ENCODE measurements at regions not wholly inside any gene's neighbourhood (a gene's known extent, or its start where the extent isn't known, plus 50 kb on each side); places are given as distances from the start of the nearest gene placed in this dataset.
A peak's percentile ranks its signal among the peaks of the same experiment; 100 is the strongest.
"Not testable (repeated sequence)": the region's sequence is repeated elsewhere in the genome, so short reads cannot be mapped to it uniquely, and the experiment has no call there.

GRCh38 chr20:25860531-25861150 is 164.0 kb upstream of the ZNF337 start:
- Mint-ChIP-seq H3K9me3 (ENCODE audit: low read depth) (no peaks in the 10 kb centered on the region), H3K27me3 (peaks cover 44% of the 10 kb centered on the region), H3K4me3 (peak overlapping the region; percentile 87), H3K4me1 (ENCODE audit: low read depth) (peaks cover 62% of the 10 kb centered on the region), H3K36me3 (peaks cover 2% of the 10 kb centered on the region), H3K27ac (no peak overlapping the region)

DNA sequence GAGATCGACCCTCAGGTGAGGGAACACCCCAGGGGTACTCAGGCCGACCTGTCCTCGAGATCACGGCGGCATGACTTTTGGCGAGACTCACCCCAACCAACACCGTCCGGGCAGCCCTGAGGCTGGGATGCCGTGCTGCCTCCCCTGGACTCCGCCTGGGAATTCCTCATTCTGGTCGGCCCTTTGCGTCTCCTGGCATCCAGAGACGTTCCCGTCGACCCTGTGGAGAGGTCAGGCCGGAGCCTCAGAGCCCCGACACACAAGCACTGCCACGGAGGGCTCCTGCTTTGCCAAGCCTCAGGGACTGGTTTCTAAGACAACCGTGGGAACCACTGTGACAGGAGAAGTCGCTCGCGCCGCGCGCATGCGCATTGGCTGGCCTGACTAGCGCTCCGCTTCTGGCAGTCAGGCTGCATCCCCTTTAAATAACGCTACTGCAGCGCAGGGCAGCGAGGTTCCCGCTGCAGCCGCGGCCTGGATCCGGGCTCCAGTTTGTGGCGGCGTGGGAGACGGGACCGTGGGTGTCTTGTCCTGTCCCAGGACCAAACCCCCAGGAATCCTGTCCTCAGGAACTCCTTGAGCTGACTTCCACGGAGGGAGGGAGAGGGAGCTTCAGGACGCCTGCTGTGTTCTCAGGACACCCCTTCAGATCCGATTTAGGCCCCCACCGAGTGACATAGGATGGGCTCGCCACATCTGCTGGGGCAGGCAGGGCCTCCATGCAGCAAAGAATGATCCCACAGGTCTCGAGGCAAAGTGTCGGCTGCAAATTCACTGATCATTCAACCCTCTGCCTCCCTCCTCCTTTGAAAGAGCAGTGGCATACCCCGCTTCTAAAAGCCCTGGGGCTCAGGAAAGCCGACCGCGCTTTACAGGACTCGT is 163.2 kb upstream of the ZNF337 start:
- Mint-ChIP-seq H3K27ac (no peak overlapping the region), H3K4me3 (peak overlapping the region; percentile 87), H3K27me3 (peaks cover 43% of the 10 kb centered on the region), H3K9me3 (ENCODE audit: low read depth) (no peaks in the 10 kb centered on the region), H3K4me1 (ENCODE audit: low read depth) (peaks cover 55% of the 10 kb centered on the region), H3K36me3 (peaks cover 2% of the 10 kb centered on the region)

DNA sequence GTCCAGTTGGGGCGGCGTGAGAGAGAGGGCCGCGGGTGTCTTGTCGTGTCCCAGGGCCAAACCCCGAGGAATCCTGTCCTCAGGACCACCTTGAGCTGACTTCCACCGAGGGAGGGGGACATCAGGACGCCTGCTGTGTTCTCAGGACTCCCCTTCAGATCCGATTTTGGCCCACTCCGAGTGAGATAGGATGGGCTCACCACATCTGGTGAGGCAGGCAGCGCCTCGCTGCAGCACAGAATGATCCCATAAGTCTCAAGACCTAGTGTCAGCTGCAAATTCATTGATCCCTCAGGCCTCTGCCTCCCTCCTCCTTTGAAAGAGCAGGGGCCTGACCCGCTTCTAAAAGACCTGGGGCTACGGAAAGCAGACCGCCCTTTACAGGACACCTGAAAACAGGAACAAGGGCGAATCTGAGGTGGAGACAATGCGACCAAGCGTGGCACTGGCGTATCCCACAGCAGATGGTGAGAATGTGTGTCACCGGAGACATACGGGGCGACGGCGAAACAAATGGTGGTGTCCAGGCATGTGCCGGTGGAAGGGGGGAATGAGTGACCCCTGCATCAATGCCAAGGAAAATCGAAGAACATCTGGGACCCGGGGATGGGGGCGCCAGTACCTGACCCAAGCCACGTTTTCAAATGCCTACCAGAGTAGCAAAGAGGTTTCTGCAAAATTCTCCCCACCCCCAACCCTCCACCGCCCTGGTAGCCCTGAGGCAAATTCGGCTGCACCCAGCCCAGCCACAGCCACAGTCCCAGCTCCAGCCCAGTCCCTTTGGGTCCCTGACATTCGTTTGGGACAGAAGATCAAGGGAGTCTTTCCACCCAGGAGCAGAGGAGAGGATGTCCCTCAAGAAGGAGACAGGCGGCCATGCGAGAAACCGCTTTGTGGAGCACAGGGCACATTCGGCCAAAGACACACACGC is 162.1 kb upstream of the ZNF337 start:
- peak overlapping the region; percentile 68 for H3K4me3 Mint-ChIP-seq
- no peak overlapping the region for H3K27ac Mint-ChIP-seq
- H3K4me1 Mint-ChIP-seq (ENCODE audit: low read depth) = peaks cover 55% of the 10 kb centered on the region
- peaks cover 2% of the 10 kb centered on the region for H3K36me3 Mint-ChIP-seq
- peaks cover 37% of the 10 kb centered on the region for H3K27me3 Mint-ChIP-seq
- no peaks in the 10 kb centered on the region for H3K9me3 Mint-ChIP-seq (ENCODE audit: low read depth)

DNA sequence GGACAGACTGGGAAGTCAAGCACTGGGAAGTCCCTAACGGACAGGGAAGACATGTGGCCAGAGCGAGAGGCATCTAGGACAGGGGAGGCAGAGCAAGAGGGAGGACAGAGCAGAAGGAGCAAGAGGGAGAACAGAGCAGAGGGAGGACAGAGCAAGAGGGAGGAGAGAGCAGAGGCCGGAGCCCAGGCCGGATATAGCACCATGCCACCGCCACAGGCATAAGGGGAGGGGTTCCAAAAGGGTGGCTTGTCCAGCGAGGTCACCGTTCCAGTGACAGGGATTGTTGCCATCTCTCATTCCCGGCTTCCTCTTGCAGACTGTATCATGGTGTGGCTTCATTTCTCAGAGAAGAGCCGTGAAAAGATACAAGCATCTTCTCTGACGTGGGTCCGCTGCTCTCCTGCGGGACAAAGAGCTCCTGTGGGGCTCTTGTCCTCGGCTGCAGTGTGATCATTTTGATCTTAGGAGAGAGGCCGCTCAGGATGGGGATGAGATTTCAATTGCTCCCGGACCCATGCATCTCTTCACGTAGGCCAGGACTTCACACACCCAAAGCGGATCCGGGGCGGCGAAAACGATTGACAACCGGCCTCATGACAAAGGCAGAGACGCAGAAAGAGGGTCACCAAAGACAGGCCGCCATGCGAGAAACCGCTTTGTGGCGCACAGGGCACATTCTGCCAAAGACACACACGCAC is 160.6 kb upstream of the ZNF337 start:
- Mint-ChIP-seq H3K4me3 (peak overlapping the region; percentile 63), H3K27me3 (peaks cover 33% of the 10 kb centered on the region), H3K4me1 (ENCODE audit: low read depth) (peaks cover 55% of the 10 kb centered on the region)
- H3K36me3 Mint-ChIP-seq; H3K27ac Mint-ChIP-seq; H3K9me3 Mint-ChIP-seq (ENCODE audit: low read depth): not testable (repeated sequence)

GRCh38 chr20:25856256-25856884 is 159.7 kb upstream of the ZNF337 start:
- Mint-ChIP-seq H3K9me3 (ENCODE audit: low read depth) (no peaks in the 10 kb centered on the region), H3K4me1 (ENCODE audit: low read depth) (peaks cover 49% of the 10 kb centered on the region), H3K4me3 (no peak overlapping the region), H3K27me3 (peaks cover 29% of the 10 kb centered on the region), H3K36me3 (peaks cover 2% of the 10 kb centered on the region), H3K27ac (no peak overlapping the region)

GRCh38 chr20:25855451-25856156 is 159.0 kb upstream of the ZNF337 start:
- H3K4me1 Mint-ChIP-seq (ENCODE audit: low read depth) = peaks cover 42% of the 10 kb centered on the region
- H3K27ac Mint-ChIP-seq; H3K4me3 Mint-ChIP-seq; H3K36me3 Mint-ChIP-seq; H3K9me3 Mint-ChIP-seq (ENCODE audit: low read depth): not testable (repeated sequence)
- H3K27me3 Mint-ChIP-seq = peaks cover 26% of the 10 kb centered on the region

DNA sequence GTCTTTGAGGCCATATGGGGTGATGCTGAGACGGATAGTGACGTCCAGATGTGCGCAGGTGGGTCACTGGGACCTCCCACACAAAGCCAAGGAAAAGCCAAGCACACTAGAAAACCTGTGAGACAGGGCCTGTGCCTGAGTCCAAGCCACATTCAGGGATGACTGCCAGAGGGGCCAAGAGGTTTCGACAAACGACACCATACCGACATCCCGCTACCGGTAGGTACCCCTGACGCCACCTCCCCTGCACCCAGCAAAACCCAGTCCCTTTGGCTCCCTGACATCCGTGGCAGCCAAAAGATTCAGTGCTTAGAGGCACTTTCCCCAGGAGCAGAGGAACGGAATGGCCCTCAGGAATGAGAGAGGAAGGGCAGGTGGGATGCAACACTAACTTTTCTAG is 158.0 kb upstream of the ZNF337 start:
- H3K9me3 Mint-ChIP-seq (ENCODE audit: low read depth); H3K36me3 Mint-ChIP-seq; H3K27ac Mint-ChIP-seq: not testable (repeated sequence)
- H3K4me3 Mint-ChIP-seq = peak overlapping the region; percentile 90
- peaks cover 22% of the 10 kb centered on the region for H3K27me3 Mint-ChIP-seq
- peaks cover 34% of the 10 kb centered on the region for H3K4me1 Mint-ChIP-seq (ENCODE audit: low read depth)

DNA sequence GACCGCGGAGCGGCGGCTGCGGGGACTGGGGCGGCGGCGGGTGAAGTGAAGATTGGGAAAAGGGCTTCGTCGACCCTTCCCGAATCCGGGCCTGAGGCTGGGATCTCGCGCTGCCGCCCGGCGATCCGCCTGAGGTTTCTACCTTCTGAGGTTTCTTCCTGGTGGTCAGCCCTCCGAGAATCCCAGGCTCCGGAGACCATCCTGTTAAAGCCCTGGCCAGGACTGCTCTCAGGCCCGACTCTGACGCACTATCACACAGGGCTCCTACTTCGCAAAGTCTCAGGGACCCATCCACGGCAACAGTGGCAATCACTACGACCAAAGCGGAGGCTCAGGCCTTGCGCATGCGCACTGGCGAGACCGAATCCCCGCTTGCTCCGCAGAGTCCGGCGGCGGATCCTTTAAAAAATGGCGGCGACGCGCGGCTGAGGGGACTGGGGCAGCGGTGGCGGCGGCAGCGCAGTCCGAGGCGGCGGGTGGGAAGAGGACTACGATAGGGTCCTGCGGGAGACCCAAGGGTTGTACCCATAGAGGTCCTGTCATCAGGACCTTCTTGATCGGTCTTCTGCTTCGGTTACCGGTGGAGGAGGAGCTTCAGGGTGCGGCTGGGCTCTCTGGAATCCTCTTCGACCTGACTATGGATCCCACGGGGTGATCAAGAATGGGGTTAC is 157.2 kb upstream of the ZNF337 start:
- Mint-ChIP-seq H3K4me3 (peak overlapping the region; percentile 90), H3K27me3 (peaks cover 16% of the 10 kb centered on the region), H3K4me1 (ENCODE audit: low read depth) (peaks cover 27% of the 10 kb centered on the region)
- not testable (repeated sequence) for H3K9me3 Mint-ChIP-seq (ENCODE audit: low read depth); H3K36me3 Mint-ChIP-seq; H3K27ac Mint-ChIP-seq

GRCh38 chr20:25852968-25853717 is 156.5 kb upstream of the ZNF337 start:
- Mint-ChIP-seq H3K4me3 (peak overlapping the region; percentile 90), H3K4me1 (ENCODE audit: low read depth) (peaks cover 23% of the 10 kb centered on the region), H3K27me3 (peaks cover 12% of the 10 kb centered on the region)
- not testable (repeated sequence) for H3K36me3 Mint-ChIP-seq; H3K9me3 Mint-ChIP-seq (ENCODE audit: low read depth); H3K27ac Mint-ChIP-seq

GRCh38 chr20:25850133-25850532 is 153.5 kb upstream of the ZNF337 start:
- peaks cover 13% of the 10 kb centered on the region for H3K4me1 Mint-ChIP-seq (ENCODE audit: low read depth)
- H3K4me3 Mint-ChIP-seq; H3K27ac Mint-ChIP-seq; H3K27me3 Mint-ChIP-seq; H3K9me3 Mint-ChIP-seq (ENCODE audit: low read depth); H3K36me3 Mint-ChIP-seq: not testable (repeated sequence)

- Mint-ChIP-seq H3K27ac (no peak overlapping the region), H3K36me3 (no peaks in the 10 kb centered on the region), H3K4me3 (no peak overlapping the region), H3K4me1 (ENCODE audit: low read depth) (peaks cover 5% of the 10 kb centered on the region), H3K27me3 (no peaks in the 10 kb centered on the region), H3K9me3 (ENCODE audit: low read depth) (no peaks in the 10 kb centered on the region)
These were observed 151.6 kb upstream of the ZNF337 start for GRCh38 chr20:25848222-25848621.

- not testable (repeated sequence) for H3K4me3 Mint-ChIP-seq; H3K27ac Mint-ChIP-seq; H3K4me1 Mint-ChIP-seq (ENCODE audit: low read depth); H3K36me3 Mint-ChIP-seq; H3K27me3 Mint-ChIP-seq; H3K9me3 Mint-ChIP-seq (ENCODE audit: low read depth)
These were observed 148.0 kb upstream of the ZNF337 start for GRCh38 chr20:25844640-25845039.

GRCh38 chr20:25813511-25813910 is 116.9 kb upstream of the ZNF337 start:
- not testable (repeated sequence) for H3K4me1 Mint-ChIP-seq (ENCODE audit: low read depth); H3K4me3 Mint-ChIP-seq; H3K27me3 Mint-ChIP-seq; H3K36me3 Mint-ChIP-seq; H3K27ac Mint-ChIP-seq; H3K9me3 Mint-ChIP-seq (ENCODE audit: low read depth)

Measured in activated naive CD8-positive, alpha-beta T cell (primary cell).